ENCODE measurements at regions not wholly inside any gene's neighbourhood (a gene's known extent, or its start where the extent isn't known, plus 50 kb on each side); places are given as distances from the start of the nearest gene placed in this dataset.
A peak's percentile ranks its signal among the peaks of the same experiment; 100 is the strongest.

- in situ Hi-C loops (cut with HindIII; ENCODE audit: low sequenced_read_pairs), result loop anchor here (5.0 kb wide), 1 partner anchor 173 kb away; no protein-coding TSS in a partner anchor
- H3K4me3 ChIP-seq (ENCODE audit: low read depth, low read length), result no peak overlapping the region
- no peak for DNase-seq (ENCODE audit: low read depth)
- TF ChIP-seq, protein P1, sequence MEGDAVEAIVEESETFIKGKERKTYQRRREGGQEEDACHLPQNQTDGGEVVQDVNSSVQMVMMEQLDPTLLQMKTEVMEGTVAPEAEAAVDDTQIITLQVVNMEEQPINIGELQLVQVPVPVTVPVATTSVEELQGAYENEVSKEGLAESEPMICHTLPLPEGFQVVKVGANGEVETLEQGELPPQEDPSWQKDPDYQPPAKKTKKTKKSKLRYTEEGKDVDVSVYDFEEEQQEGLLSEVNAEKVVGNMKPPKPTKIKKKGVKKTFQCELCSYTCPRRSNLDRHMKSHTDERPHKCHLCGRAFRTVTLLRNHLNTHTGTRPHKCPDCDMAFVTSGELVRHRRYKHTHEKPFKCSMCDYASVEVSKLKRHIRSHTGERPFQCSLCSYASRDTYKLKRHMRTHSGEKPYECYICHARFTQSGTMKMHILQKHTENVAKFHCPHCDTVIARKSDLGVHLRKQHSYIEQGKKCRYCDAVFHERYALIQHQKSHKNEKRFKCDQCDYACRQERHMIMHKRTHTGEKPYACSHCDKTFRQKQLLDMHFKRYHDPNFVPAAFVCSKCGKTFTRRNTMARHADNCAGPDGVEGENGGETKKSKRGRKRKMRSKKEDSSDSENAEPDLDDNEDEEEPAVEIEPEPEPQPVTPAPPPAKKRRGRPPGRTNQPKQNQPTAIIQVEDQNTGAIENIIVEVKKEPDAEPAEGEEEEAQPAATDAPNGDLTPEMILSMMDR (IDR thresholded peaks at IDR 0.05; ENCODE audit: low read depth, low read length, missing control alignments), result no peak
These were observed 94.8 kb upstream of the NHSL1 start for GRCh38 chr6:138593909-138594757.

DNA sequence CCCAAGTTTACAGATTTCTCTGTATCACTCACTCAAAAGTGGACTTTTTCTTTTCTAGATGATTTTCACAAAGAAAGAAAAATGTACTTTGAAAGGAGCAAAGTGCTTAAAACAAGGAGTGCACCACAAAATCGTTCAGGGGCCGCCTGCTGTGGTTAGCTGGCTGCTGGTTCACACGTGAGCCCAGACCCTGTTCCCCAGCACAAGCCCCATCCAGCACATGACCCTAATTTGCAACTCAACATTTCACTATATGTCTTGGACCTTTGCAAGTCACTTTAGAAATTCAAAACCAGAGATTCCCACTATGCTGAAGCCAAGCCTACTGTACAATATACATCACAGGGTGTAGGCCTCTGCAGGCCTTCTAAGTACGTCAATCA is 95.5 kb upstream of the NHSL1 start:
- in situ Hi-C loops (cut with HindIII; ENCODE audit: low sequenced_read_pairs), result loop anchor here (5.0 kb wide), 1 partner anchor 173 kb away; no protein-coding TSS in a partner anchor
- no peak overlapping the region for H3K4me3 ChIP-seq (ENCODE audit: low read depth, low read length)
- TF ChIP-seq, protein P1 (IDR thresholded peaks at IDR 0.05; ENCODE audit: low read depth, low read length, missing control alignments), result no peak
- no peak for DNase-seq (ENCODE audit: low read depth)

DNA sequence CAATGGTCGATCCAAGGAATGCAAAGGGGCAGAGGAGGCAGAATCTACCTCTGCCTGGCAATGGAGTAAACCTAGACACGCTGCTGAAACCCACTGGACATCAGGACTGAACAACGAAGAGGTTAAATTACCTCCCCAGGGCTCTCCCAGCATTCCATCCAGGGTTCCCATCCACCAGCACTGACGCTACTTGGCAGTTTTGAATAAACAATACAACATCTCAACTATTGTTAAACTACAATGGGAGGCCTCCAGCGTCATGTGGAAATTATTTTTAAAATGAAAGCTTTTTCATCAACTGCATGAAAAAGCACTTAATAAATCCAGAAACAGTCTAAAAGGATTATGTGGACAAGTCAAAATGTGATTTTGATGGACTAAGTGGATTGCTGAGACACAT is 96.8 kb upstream of the NHSL1 start:
- in situ Hi-C loops (cut with HindIII; ENCODE audit: low sequenced_read_pairs), result no loop called here
- no peak for DNase-seq (ENCODE audit: low read depth)
- H3K4me3 ChIP-seq (ENCODE audit: low read depth, low read length), result no peak overlapping the region
- TF ChIP-seq, protein P1 (IDR thresholded peaks at IDR 0.05; ENCODE audit: low read depth, low read length, missing control alignments), result no peak

- no peak overlapping the region for H3K4me3 ChIP-seq (ENCODE audit: low read depth, low read length)
- TF ChIP-seq, protein P1 (IDR thresholded peaks at IDR 0.05; ENCODE audit: low read depth, low read length, missing control alignments), result no peak
- DNase-seq (ENCODE audit: low read depth), result no peak
- in situ Hi-C loops (cut with HindIII; ENCODE audit: low sequenced_read_pairs), result no loop called here
These were observed 97.3 kb upstream of the NHSL1 start for GRCh38 chr6:138596591-138596990.

- peak; percentile 86 for DNase-seq (ENCODE audit: low read depth)
- in situ Hi-C loops (cut with HindIII; ENCODE audit: low sequenced_read_pairs), result no loop called here
- no peak overlapping the region for H3K4me3 ChIP-seq (ENCODE audit: low read depth, low read length)
- TF ChIP-seq, protein P1 (IDR thresholded peaks at IDR 0.05; ENCODE audit: low read depth, low read length, missing control alignments), result no peak
These were observed 98.0 kb upstream of the NHSL1 start for GRCh38 chr6:138597336-138597735.

DNA sequence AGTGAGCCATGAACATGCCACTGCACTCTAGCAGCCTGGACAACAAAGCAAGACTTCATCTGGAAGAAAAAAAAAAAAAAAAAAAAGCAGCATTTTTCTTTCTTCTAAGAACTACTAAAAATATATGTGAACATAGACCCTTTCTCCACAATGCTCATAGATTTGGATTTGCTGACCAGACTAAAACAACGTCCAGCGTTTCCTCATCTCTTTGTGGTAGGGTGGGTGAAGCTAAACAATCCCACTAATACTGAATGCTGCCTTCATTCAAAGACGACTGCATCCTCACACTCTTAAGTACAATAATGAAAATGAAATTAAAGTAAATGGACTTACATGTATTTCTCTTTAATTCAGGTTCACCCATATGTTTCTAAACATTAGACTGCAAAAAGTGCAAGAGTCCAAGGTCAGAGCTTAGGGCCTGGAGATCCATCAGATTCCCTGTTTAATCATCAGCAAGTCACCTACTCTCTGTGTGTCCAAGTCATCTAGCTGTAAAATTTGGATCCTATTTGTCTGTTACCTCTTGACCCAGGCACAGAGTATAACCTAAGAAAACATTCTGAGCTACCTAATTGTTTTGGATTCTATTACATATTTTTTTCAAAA is 99.4 kb upstream of the NHSL1 start:
- no peak overlapping the region for H3K4me3 ChIP-seq (ENCODE audit: low read depth, low read length)
- in situ Hi-C loops (cut with HindIII; ENCODE audit: low sequenced_read_pairs), result no loop called here
- TF ChIP-seq, protein P1 (IDR thresholded peaks at IDR 0.05; ENCODE audit: low read depth, low read length, missing control alignments), result no peak
- no peak for DNase-seq (ENCODE audit: low read depth)

Data from astrocyte of the cerebellum (primary cell).